Caco-2 (cell line): ENCODE measurements at regions not wholly inside any gene's neighbourhood (a gene's known extent, or its start where the extent isn't known, plus 50 kb on each side); places are given as distances from the start of the nearest gene placed in this dataset.

Source experiments
- BruUV-seq: library from RNA; stranded (reverse); fragments of 400-500 nt; replicated peaks from 2 replicates; lab custom pipeline; 2021; lab: Mats Ljungman, UMichigan
- CTCF ChIA-PET: fragments of 300-600 bp; sonication (Branson Sonifier 250); formaldehyde crosslinking; loops from one replicate; lab custom pipeline; 2022; ENCODE audit warnings: antibody characterized with exemption; lab: Charles Lee
- POLR2A ChIA-PET: fragments of 300-600 bp; sonication (Branson Sonifier 250); formaldehyde crosslinking; loops from one replicate; lab custom pipeline; 2022; ENCODE audit warnings: antibody characterized with exemption; lab: Charles Lee
- DNase-seq, 2 experiments: peaks; one replicate each; pipeline versions ENCODE4 v3.0.0 to v3.0.0-alpha.2; 2020 to 2022
- H3K27me3 ChIP-seq: replicated peaks from 2 replicates; pipeline ENCODE4 v1.6.0; 2011; ENCODE audit warnings: low read length; ENCODE audit not compliant: control insufficient read depth, insufficient read depth
- H3K36me3 ChIP-seq: 2 replicates; pipeline ENCODE4 v1.5.1; 2011; ENCODE audit warnings: low read length; ENCODE audit not compliant: control insufficient read depth, insufficient read depth
- H3K4me1 ChIP-seq: fragments of 250-450 bp; sonication (Bioruptor Pico); 2 replicates; pipeline ENCODE4 v1.5.1; 2020; ENCODE audit warnings: mild to moderate bottlenecking
- H3K4me3 ChIP-seq: 2 replicates; pipeline ENCODE4 v1.5.1; 2011; ENCODE audit warnings: low read depth, mild to moderate bottlenecking, control low read depth, low read length
- H3K9me3 ChIP-seq: fragments of 250-450 bp; sonication (Bioruptor Pico); 2 replicates; pipeline ENCODE4 v1.5.1; 2020; ENCODE audit warnings: mild to moderate bottlenecking, moderate library complexity
- H3K27ac Mint-ChIP-seq: one replicate; pipeline ENCODE4 v1.8.0; 2022; ENCODE audit warnings: mixed read lengths; ENCODE audit not compliant: unreplicated experiment
- H3K27me3 Mint-ChIP-seq: one replicate; pipeline ENCODE4 v1.8.0; 2022; ENCODE audit warnings: mixed read lengths; ENCODE audit not compliant: insufficient read depth, unreplicated experiment
- H3K36me3 Mint-ChIP-seq: one replicate; pipeline ENCODE4 v1.8.0; 2022; ENCODE audit warnings: mild to moderate bottlenecking, mixed read lengths; ENCODE audit not compliant: insufficient read depth, unreplicated experiment
- H3K4me1 Mint-ChIP-seq: one replicate; pipeline ENCODE4 v1.8.0; 2022; ENCODE audit warnings: low read depth, mixed read lengths; ENCODE audit not compliant: unreplicated experiment
- H3K4me3 Mint-ChIP-seq: one replicate; pipeline ENCODE4 v1.8.0; 2022; ENCODE audit warnings: mild to moderate bottlenecking, moderate library complexity, mixed read lengths; ENCODE audit not compliant: unreplicated experiment
- H3K9me3 Mint-ChIP-seq: one replicate; pipeline ENCODE4 v1.8.0; 2022; ENCODE audit warnings: mixed read lengths; ENCODE audit not compliant: unreplicated experiment
- CTCF ChIP-seq, 2 experiments: fragments of 200-600 bp in 1 of 2; IDR thresholded peaks; 1 replicate in 1 of 2; 2 replicates in 1 of 2; pipeline versions ENCODE4 v1.5.1 to v1.8.0; 2011 to 2022; ENCODE audit warnings: antibody characterized with exemption in 1 of 2, control low read depth in 1 of 2, inconsistent platforms in 1 of 2, low read depth in 1 of 2, low read length in 1 of 2, mild to moderate bottlenecking in 1 of 2, moderate library complexity in 1 of 2; ENCODE audit not compliant: insufficient read depth in 1 of 2, severe bottlenecking in 1 of 2, unreplicated experiment in 1 of 2
- intact Hi-C: fragments of 100-400 bp; cut with micrococcal nuclease; formaldehyde crosslinking; loops from one replicate; pipeline ENCODE4 v1.10.0; 2022; ENCODE audit not compliant: unreplicated experiment

DNA sequence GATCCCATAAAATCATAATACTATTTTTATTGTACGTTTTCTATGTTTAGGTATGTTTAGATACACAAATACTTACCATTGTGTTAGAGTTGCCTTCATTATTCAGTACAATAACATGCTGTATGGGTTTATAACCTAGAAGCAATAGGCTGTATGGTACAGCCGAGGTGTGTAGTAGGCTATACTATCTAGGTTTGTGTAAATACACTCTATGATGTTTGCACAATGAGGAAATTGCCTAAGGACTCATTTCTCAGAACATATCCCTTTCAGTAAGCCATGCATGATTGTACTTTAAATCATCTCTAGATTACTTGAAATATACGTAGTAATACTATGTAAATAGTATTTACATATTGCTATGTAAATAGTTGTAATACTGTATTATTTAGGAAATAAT is 156.7 kb downstream of the CDCA7 start:
- Mint-ChIP-seq H3K36me3 (no peaks in the 10 kb centered on the region), H3K9me3 (peaks cover 10% of the 10 kb centered on the region), H3K27me3 (peaks cover 7% of the 10 kb centered on the region), H3K27ac (no peak overlapping the region), H3K4me3 (no peak overlapping the region), H3K4me1 (no peaks in the 10 kb centered on the region)
- Histone ChIP-seq H3K9me3 (no peaks in the 10 kb centered on the region), H3K36me3 (no peaks in the 10 kb centered on the region), H3K27me3 (no peaks in the 10 kb centered on the region), H3K4me1 (no peaks in the 10 kb centered on the region), H3K4me3 (no peak overlapping the region)
- no TSS peak for BruUV-seq
- CTCF ChIA-PET: no interaction called here
- DNase-seq: no peak
- intact Hi-C loops: no loop called here
- TF ChIP-seq CTCF (IDR thresholded peaks at IDR 0.05; ENCODE audit: insufficient read depth in 1 of 2, low read depth in 1 of 2, low read length in 1 of 2, severe bottlenecking in 1 of 2, unreplicated experiment in 1 of 2): no peak
- POLR2A ChIA-PET: no interaction called here

GRCh38 chr2:173511942-173512341 is 157.3 kb downstream of the CDCA7 start:
- no peaks in the 10 kb centered on the region for H3K36me3 Mint-ChIP-seq
- H3K9me3 Mint-ChIP-seq: peaks cover 13% of the 10 kb centered on the region
- Histone ChIP-seq H3K27me3 (no peaks in the 10 kb centered on the region), H3K4me1 (no peaks in the 10 kb centered on the region), H3K9me3 (no peaks in the 10 kb centered on the region), H3K4me3 (no peak overlapping the region), H3K36me3 (no peaks in the 10 kb centered on the region)
- H3K4me1 Mint-ChIP-seq: no peaks in the 10 kb centered on the region
- no peak for TF ChIP-seq CTCF (IDR thresholded peaks at IDR 0.05; ENCODE audit: insufficient read depth in 1 of 2, low read depth in 1 of 2, low read length in 1 of 2, severe bottlenecking in 1 of 2, unreplicated experiment in 1 of 2)
- no peak for DNase-seq
- POLR2A ChIA-PET: no interaction called here
- H3K4me3 Mint-ChIP-seq: no peak overlapping the region
- H3K27ac Mint-ChIP-seq: no peak overlapping the region
- intact Hi-C loops: no loop called here
- BruUV-seq: no TSS peak
- peaks cover 7% of the 10 kb centered on the region for H3K27me3 Mint-ChIP-seq
- CTCF ChIA-PET: no interaction called here

DNA sequence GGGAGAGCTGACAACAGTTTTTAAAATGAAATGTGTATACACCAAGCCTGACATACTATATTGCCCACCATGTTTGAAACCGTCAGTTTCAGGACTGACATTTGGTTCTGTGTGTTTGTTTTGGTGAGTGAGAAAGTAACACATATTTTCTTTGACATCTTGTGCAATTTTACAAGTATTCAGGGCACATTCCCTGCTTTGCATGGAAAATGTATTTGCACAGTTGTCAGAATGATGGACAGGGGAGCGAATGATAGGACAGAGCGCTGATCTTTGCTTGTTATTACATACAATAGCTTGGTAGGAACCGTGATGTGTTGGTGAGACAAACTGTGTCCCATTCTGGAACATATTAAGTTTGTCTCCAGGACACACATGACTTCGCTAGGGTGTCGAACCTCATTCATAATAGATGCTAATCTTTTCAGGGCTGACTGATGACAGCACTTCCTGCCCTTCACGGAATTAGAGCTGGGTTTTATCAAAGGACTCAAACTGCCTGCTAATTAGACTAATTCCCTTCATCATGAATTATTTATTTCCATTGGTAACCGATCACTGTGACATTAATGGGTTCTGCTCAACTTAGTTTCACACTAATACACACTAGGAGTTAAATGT is 158.5 kb downstream of the CDCA7 start:
- H3K9me3 Mint-ChIP-seq: peaks cover 25% of the 10 kb centered on the region
- no peaks in the 10 kb centered on the region for H3K4me1 Mint-ChIP-seq
- intact Hi-C loops: no loop called here
- H3K27me3 ChIP-seq: no peaks in the 10 kb centered on the region
- H3K4me3 ChIP-seq: no peak overlapping the region
- no peaks in the 10 kb centered on the region for H3K36me3 Mint-ChIP-seq
- CTCF ChIA-PET: no interaction called here
- H3K27ac Mint-ChIP-seq: no peak overlapping the region
- no TSS peak for BruUV-seq
- no peak for DNase-seq
- no peak for TF ChIP-seq CTCF (IDR thresholded peaks at IDR 0.05; ENCODE audit: insufficient read depth in 1 of 2, low read depth in 1 of 2, low read length in 1 of 2, severe bottlenecking in 1 of 2, unreplicated experiment in 1 of 2)
- H3K36me3 ChIP-seq: no peaks in the 10 kb centered on the region
- no peaks in the 10 kb centered on the region for H3K4me1 ChIP-seq
- POLR2A ChIA-PET: no interaction called here
- peaks cover 8% of the 10 kb centered on the region; the same call in 1 of the 2 replicates for H3K9me3 ChIP-seq
- H3K4me3 Mint-ChIP-seq: no peak overlapping the region
- H3K27me3 Mint-ChIP-seq: peaks cover 7% of the 10 kb centered on the region
